H1 (cell line): ENCODE measurements at regions not wholly inside any gene's neighbourhood (a gene's known extent, or its start where the extent isn't known, plus 50 kb on each side); places are given as distances from the start of the nearest gene placed in this dataset.

Source experiments
- CEBPB ChIP-seq: IDR thresholded peaks from 2 replicates; pipeline ENCODE4 v1.6.1; 2012; ENCODE audit warnings: low read depth, low read length
- CHD1 ChIP-seq: IDR thresholded peaks from 2 replicates; pipeline ENCODE4 v1.6.1; 2012; ENCODE audit warnings: low read depth, low read length, improper control_type of control experiment
- EP300 ChIP-seq, 2 experiments: IDR thresholded peaks; 1 replicate in 1 of 2; 2 replicates in 1 of 2; pipeline ENCODE4 v1.6.1; 2011 to 2012; ENCODE audit warnings: low read depth in 2 of 2, low read length in 2 of 2, mild to moderate bottlenecking in 2 of 2, borderline replicate concordance in 1 of 2, inconsistent platforms in 1 of 2, moderate library complexity in 1 of 2
- GTF2F1 ChIP-seq: IDR thresholded peaks from 2 replicates; pipeline ENCODE4 v1.6.1; 2012; ENCODE audit warnings: low read depth, low read length, improper control_type of control experiment, borderline replicate concordance
- MAFK ChIP-seq: IDR thresholded peaks from 2 replicates; pipeline ENCODE4 v1.6.1; 2012; ENCODE audit warnings: low read depth, mild to moderate bottlenecking, improper control_type of control experiment, low read length
- POLR2AphosphoS5 ChIP-seq: IDR thresholded peaks from 2 replicates; pipeline ENCODE4 v1.6.1; 2011; ENCODE audit warnings: low read depth, low read length
- RFX5 ChIP-seq: IDR thresholded peaks from 2 replicates; pipeline ENCODE4 v1.6.1; 2011; ENCODE audit warnings: low read depth, low read length, improper control_type of control experiment, borderline replicate concordance
- TF ChIP-seq, protein P1 (sequence below), 3 experiments: IDR thresholded peaks; 1 replicate in 2 of 3; 2 replicates in 1 of 3; pipeline versions ENCODE4 v1.5.1 to v1.6.1; 2011; ENCODE audit warnings: low read length in 3 of 3, mild to moderate bottlenecking in 3 of 3, inconsistent platforms in 2 of 3, low read depth in 1 of 3, moderate library complexity in 1 of 3; ENCODE audit not compliant: insufficient read depth in 1 of 3; ENCODE audit errors: control extremely low read depth in 1 of 3

DNA sequence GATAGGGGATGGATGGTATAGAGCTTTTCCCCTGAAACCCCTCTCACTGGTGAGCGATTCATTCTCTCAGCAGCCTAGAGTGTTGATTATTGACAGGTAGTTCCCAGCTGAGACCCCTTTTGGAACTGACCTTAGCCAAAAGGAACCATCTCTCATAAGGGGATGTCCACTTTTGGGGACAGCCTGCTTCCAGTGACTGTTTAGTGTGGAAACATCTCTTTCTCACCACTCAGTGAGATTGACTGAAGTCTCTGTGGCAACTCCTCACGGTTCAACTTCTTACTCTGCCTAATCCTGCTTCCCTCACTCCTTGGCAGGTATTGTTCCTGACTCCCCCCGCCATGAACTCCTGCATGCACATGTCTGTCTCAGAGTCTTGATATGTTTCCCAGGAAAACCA, 529.2 kb upstream of the ATP2B1 start:
- no peak for TF ChIP-seq CEBPB
- TF ChIP-seq, protein P1, sequence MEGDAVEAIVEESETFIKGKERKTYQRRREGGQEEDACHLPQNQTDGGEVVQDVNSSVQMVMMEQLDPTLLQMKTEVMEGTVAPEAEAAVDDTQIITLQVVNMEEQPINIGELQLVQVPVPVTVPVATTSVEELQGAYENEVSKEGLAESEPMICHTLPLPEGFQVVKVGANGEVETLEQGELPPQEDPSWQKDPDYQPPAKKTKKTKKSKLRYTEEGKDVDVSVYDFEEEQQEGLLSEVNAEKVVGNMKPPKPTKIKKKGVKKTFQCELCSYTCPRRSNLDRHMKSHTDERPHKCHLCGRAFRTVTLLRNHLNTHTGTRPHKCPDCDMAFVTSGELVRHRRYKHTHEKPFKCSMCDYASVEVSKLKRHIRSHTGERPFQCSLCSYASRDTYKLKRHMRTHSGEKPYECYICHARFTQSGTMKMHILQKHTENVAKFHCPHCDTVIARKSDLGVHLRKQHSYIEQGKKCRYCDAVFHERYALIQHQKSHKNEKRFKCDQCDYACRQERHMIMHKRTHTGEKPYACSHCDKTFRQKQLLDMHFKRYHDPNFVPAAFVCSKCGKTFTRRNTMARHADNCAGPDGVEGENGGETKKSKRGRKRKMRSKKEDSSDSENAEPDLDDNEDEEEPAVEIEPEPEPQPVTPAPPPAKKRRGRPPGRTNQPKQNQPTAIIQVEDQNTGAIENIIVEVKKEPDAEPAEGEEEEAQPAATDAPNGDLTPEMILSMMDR (IDR thresholded peaks at IDR 0.05; ENCODE audit: control extremely low read depth in 1 of 3, insufficient read depth in 1 of 3, low read depth in 1 of 3, low read length in 3 of 3): no peak
- no peak for TF ChIP-seq CHD1
- TF ChIP-seq GTF2F1: no peak
- TF ChIP-seq MAFK: no peak
- no peak for TF ChIP-seq POLR2AphosphoS5
- TF ChIP-seq EP300 (IDR thresholded peaks at IDR 0.05; ENCODE audit: borderline replicate concordance in 1 of 2, low read depth in 2 of 2, low read length in 2 of 2): no peak
- no peak for TF ChIP-seq RFX5
